DND-41 (cell line): ENCODE measurements at regions not wholly inside any gene's neighbourhood (a gene's known extent, or its start where the extent isn't known, plus 50 kb on each side); places are given as distances from the start of the nearest gene placed in this dataset.

Source experiments
- CTCF ChIP-seq: IDR thresholded peaks from 2 replicates; pipeline ENCODE4 v1.5.1; 2012; ENCODE audit warnings: borderline replicate concordance, low read length, moderate library complexity, mild to moderate bottlenecking; ENCODE audit not compliant: poor library complexity, severe bottlenecking; ENCODE audit errors: extremely low read depth
- EZH2 ChIP-seq: IDR thresholded peaks from 3 replicates; pipeline ENCODE4 v1.6.1; 2012; ENCODE audit warnings: borderline replicate concordance, low read depth, mild to moderate bottlenecking, moderate library complexity, low read length, inconsistent platforms; ENCODE audit not compliant: severe bottlenecking

- TF ChIP-seq CTCF (no peak), EZH2 (no peak)
Observed at GRCh38 chr5:4579679-4580078, 560.5 kb upstream of the ADAMTS16 start.
